Gastrocnemius medialis (tissue), 4 donors: ENCODE measurements at regions not wholly inside any gene's neighbourhood (a gene's known extent, or its start where the extent isn't known, plus 50 kb on each side); places are given as distances from the start of the nearest gene placed in this dataset.

Source experiments
- ATAC-seq, 2 donors: fragments of 150-250 bp; one replicate each; pipeline ENCODE4 v1.9.1; 2016
- DNase-seq, 2 donors: peaks; one replicate each; pipeline ENCODE4 v3.0.0-alpha.2; 2019
- H3K27ac ChIP-seq, 4 donors: fragments of 200-600 bp; sonication (generic); 1 replicate in 1 of 4; 2 replicates in 3 of 4; pipeline ENCODE4 v1.5.1; 2016 to 2018; ENCODE audit warnings: mild to moderate bottlenecking in 2 of 4, moderate library complexity in 1 of 4
- H3K27me3 ChIP-seq, 3 donors: fragments of 200-600 bp; sonication (generic) in 2 of 3; 1 replicate in 1 of 3; 2 replicates in 2 of 3; pipeline versions ENCODE4 v1.5.1 to v1.6.0; 2016 to 2019; ENCODE audit warnings: mild to moderate bottlenecking in 1 of 3, moderate library complexity in 1 of 3
- H3K36me3 ChIP-seq, 2 donors: fragments of 200-600 bp; sonication (generic) in 1 of 2; one replicate each; pipeline ENCODE4 v1.5.1; 2017 to 2018
- H3K4me1 ChIP-seq, 2 donors: fragments of 200-600 bp; sonication (generic) in 1 of 2; one replicate each; pipeline ENCODE4 v1.5.1; 2016 to 2017; ENCODE audit warnings: mild to moderate bottlenecking in 2 of 2
- H3K4me3 ChIP-seq, 4 donors: fragments of 200-600 bp; sonication (generic) in 3 of 4; 1 replicate in 1 of 4; 2 replicates in 3 of 4; pipeline ENCODE4 v1.5.1; 2016 to 2019; ENCODE audit warnings: mild to moderate bottlenecking in 2 of 4
- H3K9me3 ChIP-seq, 3 donors: fragments of 200-600 bp; sonication (generic) in 2 of 3; 1 replicate in 1 of 3; 2 replicates in 2 of 3; pipeline ENCODE4 v1.5.1; 2016 to 2019
- CTCF ChIP-seq, 5 experiments: fragments of 450-650 bp in 3 of 5; fragments of 200-600 bp in 2 of 5; sonication (generic) in 2 of 5; IDR thresholded peaks in 4 of 5; conservative IDR thresholded peaks in 1 of 5; 1 replicate in 4 of 5; 2 replicates in 1 of 5; pipeline ENCODE4 v1.5.1; 2016 to 2019; ENCODE audit warnings: antibody characterized with exemption in 5 of 5, mild to moderate bottlenecking in 3 of 5, moderate library complexity in 3 of 5
- POLR2A ChIP-seq, 2 donors: fragments of 450-650 bp; IDR thresholded peaks; one replicate each; pipeline ENCODE4 v1.6.1; 2017; ENCODE audit warnings: antibody characterized with exemption in 2 of 2, mild to moderate bottlenecking in 2 of 2, moderate library complexity in 2 of 2
- in situ Hi-C, 4 donors: fragments of 200-750 bp; cut with MboI; loops; one replicate each; pipeline versions ENCODE4 v1.15.0 to v1.8.0; 2017; ENCODE audit warnings: low sequenced_read_pairs in 4 of 4
- intact Hi-C: fragments of 100-400 bp; cut with DNase I; formaldehyde crosslinking; loops from one replicate; pipeline ENCODE4 v1.15.1; 2023; ENCODE audit warnings: low total_unique reads

DNA sequence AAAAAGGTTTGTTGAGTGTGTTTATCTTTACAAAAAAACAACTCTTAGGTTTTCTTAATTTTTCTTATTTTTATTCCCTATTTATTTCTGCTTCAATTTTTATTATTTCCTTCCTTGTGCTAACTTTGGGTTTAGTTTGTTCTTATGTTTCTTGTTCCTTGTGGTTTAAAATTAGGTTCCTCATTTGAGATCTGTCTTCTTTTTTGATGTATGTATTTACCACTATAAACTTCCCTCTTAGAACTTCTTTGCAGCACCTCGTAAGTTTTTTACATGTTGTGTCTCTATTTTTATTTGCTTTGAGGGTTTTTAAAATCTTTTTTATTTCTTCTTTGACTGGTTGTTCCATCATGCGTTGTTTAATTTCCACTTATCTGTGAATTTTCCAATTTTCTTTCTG, 1217.1 kb upstream of the CELF2 start:
- ATAC-seq (no peak), DNase-seq (no peak)
- Histone ChIP-seq H3K27me3 (no peaks in the 10 kb centered on the region), H3K4me3 (no peak overlapping the region), H3K27ac (no peak overlapping the region), H3K9me3 (no peaks in the 10 kb centered on the region), H3K36me3 (no peaks in the 10 kb centered on the region), H3K4me1 (no peaks in the 10 kb centered on the region)
- in situ Hi-C loops: no loop called here
- intact Hi-C loops: no loop called here
- TF ChIP-seq CTCF (IDR thresholded peaks at IDR 0.05 in 4 of 5, conservative IDR thresholded peaks at IDR 0.05 in 1 of 5) (no peak), POLR2A (IDR thresholded peaks at IDR 0.05) (no peak)

DNA sequence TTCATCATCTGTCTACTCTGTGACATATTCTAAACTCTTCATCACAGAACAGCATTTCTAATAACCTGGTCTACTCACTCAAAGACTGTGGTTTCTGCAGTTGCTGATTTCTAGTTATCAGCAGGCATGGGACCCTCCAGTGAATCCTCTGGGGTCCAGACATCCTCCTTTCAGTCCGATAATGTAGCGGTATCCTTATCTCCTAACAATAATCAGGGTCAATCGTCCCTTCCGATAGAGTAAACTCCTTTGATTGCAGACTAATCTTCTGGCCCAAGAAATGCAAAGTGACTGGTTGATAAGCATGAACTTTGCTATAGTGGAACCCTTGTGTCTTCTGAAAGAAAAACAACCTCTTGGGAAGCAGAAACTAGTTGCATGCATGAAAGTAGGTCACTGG, 1209.8 kb upstream of the CELF2 start:
- TF ChIP-seq POLR2A (IDR thresholded peaks at IDR 0.05) (no peak), CTCF (IDR thresholded peaks at IDR 0.05 in 4 of 5, conservative IDR thresholded peaks at IDR 0.05 in 1 of 5) (no peak)
- Histone ChIP-seq H3K4me1 (no peaks in the 10 kb centered on the region), H3K9me3 (no peaks in the 10 kb centered on the region), H3K4me3 (no peak overlapping the region), H3K27ac (no peak overlapping the region), H3K36me3 (no peaks in the 10 kb centered on the region), H3K27me3 (no peaks in the 10 kb centered on the region)
- ATAC-seq: no peak
- in situ Hi-C loops: no loop called here
- DNase-seq: no peak
- intact Hi-C loops: no loop called here

GRCh38 chr10:9811601-9812000, 1206.1 kb upstream of the CELF2 start:
- no peak for ATAC-seq
- H3K27me3 ChIP-seq: no peaks in the 10 kb centered on the region
- no peak for TF ChIP-seq CTCF (IDR thresholded peaks at IDR 0.05 in 4 of 5, conservative IDR thresholded peaks at IDR 0.05 in 1 of 5)
- TF ChIP-seq POLR2A (IDR thresholded peaks at IDR 0.05): no peak
- no peak for DNase-seq
- in situ Hi-C loops (no loop called here), intact Hi-C loops (no loop called here)
- H3K27ac ChIP-seq: no peak overlapping the region
- no peaks in the 10 kb centered on the region for H3K36me3 ChIP-seq
- H3K4me1 ChIP-seq: no peaks in the 10 kb centered on the region
- no peaks in the 10 kb centered on the region for H3K9me3 ChIP-seq
- no peak overlapping the region for H3K4me3 ChIP-seq

DNA sequence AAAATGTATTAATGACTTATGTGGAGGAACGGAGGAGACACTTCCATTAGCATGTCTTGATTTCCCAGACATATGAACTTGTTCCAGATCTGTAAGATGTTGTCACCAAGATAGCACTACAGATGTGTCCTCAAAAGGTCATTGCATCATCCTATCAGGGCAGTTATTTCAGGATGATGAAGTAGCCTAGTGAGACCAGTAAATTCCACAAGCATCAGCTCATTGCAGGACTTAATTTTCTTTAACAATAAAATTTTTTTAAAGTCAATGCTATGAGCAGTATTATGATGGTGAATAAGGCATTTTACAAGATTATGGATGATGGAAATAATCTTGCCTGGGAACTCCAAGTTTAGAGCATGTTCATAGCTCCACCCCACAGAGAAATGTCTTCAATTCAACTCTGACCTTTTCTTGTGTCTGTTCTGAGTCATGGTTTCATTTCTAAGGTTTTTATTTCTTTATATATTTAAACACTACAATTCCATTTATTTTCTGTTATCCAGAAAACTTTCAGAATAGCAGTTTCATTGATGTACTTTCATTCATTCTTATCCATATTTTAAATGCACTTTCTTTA, 1203.3 kb upstream of the CELF2 start:
- in situ Hi-C loops: no loop called here
- DNase-seq (no peak), ATAC-seq (no peak)
- no peak overlapping the region for H3K27ac ChIP-seq
- no peaks in the 10 kb centered on the region for H3K4me1 ChIP-seq
- H3K4me3 ChIP-seq: no peak overlapping the region
- intact Hi-C loops: no loop called here
- TF ChIP-seq CTCF (IDR thresholded peaks at IDR 0.05 in 4 of 5, conservative IDR thresholded peaks at IDR 0.05 in 1 of 5) (no peak), POLR2A (IDR thresholded peaks at IDR 0.05) (no peak)
- H3K36me3 ChIP-seq: no peaks in the 10 kb centered on the region
- no peaks in the 10 kb centered on the region for H3K27me3 ChIP-seq
- no peaks in the 10 kb centered on the region for H3K9me3 ChIP-seq
